ENCODE measurements at regions not wholly inside any gene's neighbourhood (a gene's known extent, or its start where the extent isn't known, plus 50 kb on each side); places are given as distances from the start of the nearest gene placed in this dataset.
"Not testable (repeated sequence)": the region's sequence is repeated elsewhere in the genome, so short reads cannot be mapped to it uniquely, and the experiment has no call there.

- Histone ChIP-seq H3K4me3 (ENCODE audit: low read length) (no peak overlapping the region), H3K27me3 (ENCODE audit: insufficient read depth, low read length) (no peaks in the 10 kb centered on the region), H3K9me3 (ENCODE audit: insufficient read depth, low read depth, low read length) (no peaks in the 10 kb centered on the region), H3K9ac (ENCODE audit: low read depth, low read length) (no peak overlapping the region), H3K4me1 (ENCODE audit: insufficient read depth, low read length) (no peaks in the 10 kb centered on the region), H3K36me3 (ENCODE audit: insufficient read depth, low read depth, low read length) (no peaks in the 10 kb centered on the region), H3K27ac (ENCODE audit: low read length) (no peak overlapping the region)
These were observed 115.9 kb downstream of the CRYAA start for GRCh38 chr21:43284700-43285099.

GRCh38 chr21:43284238-43284637 lies 115.4 kb downstream of the CRYAA start:
- Histone ChIP-seq H3K9ac (ENCODE audit: low read depth, low read length) (no peak overlapping the region), H3K27me3 (ENCODE audit: insufficient read depth, low read length) (no peaks in the 10 kb centered on the region), H3K9me3 (ENCODE audit: insufficient read depth, low read depth, low read length) (no peaks in the 10 kb centered on the region)

GRCh38 chr21:43283925-43284221 lies 115.1 kb downstream of the CRYAA start:
- not testable (repeated sequence) for H3K4me3 ChIP-seq (ENCODE audit: low read length); H3K4me1 ChIP-seq (ENCODE audit: insufficient read depth, low read length); H3K36me3 ChIP-seq (ENCODE audit: insufficient read depth, low read depth, low read length); H3K27ac ChIP-seq (ENCODE audit: low read length); H3K9ac ChIP-seq (ENCODE audit: low read depth, low read length); H3K27me3 ChIP-seq (ENCODE audit: insufficient read depth, low read length); H3K9me3 ChIP-seq (ENCODE audit: insufficient read depth, low read depth, low read length)

More at GRCh38 chr21:43284238-43284637, 115.4 kb downstream of the CRYAA start:
- no peak overlapping the region for H3K27ac ChIP-seq (ENCODE audit: low read length)
- H3K4me1 ChIP-seq (ENCODE audit: insufficient read depth, low read length) = no peaks in the 10 kb centered on the region
- H3K4me3 ChIP-seq (ENCODE audit: low read length) = no peak overlapping the region
- no peaks in the 10 kb centered on the region for H3K36me3 ChIP-seq (ENCODE audit: insufficient read depth, low read depth, low read length)

- Histone ChIP-seq H3K27ac (ENCODE audit: low read length) (no peak overlapping the region), H3K4me3 (ENCODE audit: low read length) (no peak overlapping the region)
These were observed 114.5 kb downstream of the CRYAA start for GRCh38 chr21:43283136-43283924.

GRCh38 chr21:43282358-43283120 lies 113.7 kb downstream of the CRYAA start:
- Histone ChIP-seq H3K36me3 (ENCODE audit: insufficient read depth, low read depth, low read length) (no peaks in the 10 kb centered on the region), H3K9ac (ENCODE audit: low read depth, low read length) (no peak overlapping the region), H3K9me3 (ENCODE audit: insufficient read depth, low read depth, low read length) (no peaks in the 10 kb centered on the region), H3K4me3 (ENCODE audit: low read length) (no peak overlapping the region), H3K27me3 (ENCODE audit: insufficient read depth, low read length) (peaks cover 13% of the 10 kb centered on the region; the same call in 1 of the 2 replicates), H3K4me1 (ENCODE audit: insufficient read depth, low read length) (peaks cover 5% of the 10 kb centered on the region; the same call in 1 of the 2 replicates), H3K27ac (ENCODE audit: low read length) (no peak overlapping the region)

More at GRCh38 chr21:43283136-43283924, 114.5 kb downstream of the CRYAA start:
- H3K4me1 ChIP-seq (ENCODE audit: insufficient read depth, low read length) = no peaks in the 10 kb centered on the region
- no peak overlapping the region for H3K9ac ChIP-seq (ENCODE audit: low read depth, low read length)
- no peaks in the 10 kb centered on the region for H3K36me3 ChIP-seq (ENCODE audit: insufficient read depth, low read depth, low read length)
- H3K9me3 ChIP-seq (ENCODE audit: insufficient read depth, low read depth, low read length) = no peaks in the 10 kb centered on the region
- peaks cover 5% of the 10 kb centered on the region; the same call in 1 of the 2 replicates for H3K27me3 ChIP-seq (ENCODE audit: insufficient read depth, low read length)

- no peaks in the 10 kb centered on the region for H3K36me3 ChIP-seq (ENCODE audit: insufficient read depth, low read depth, low read length)
- no peak overlapping the region for H3K27ac ChIP-seq (ENCODE audit: low read length)
- H3K27me3 ChIP-seq (ENCODE audit: insufficient read depth, low read length) = peaks cover 20% of the 10 kb centered on the region; the same call in 1 of the 2 replicates
- H3K4me3 ChIP-seq (ENCODE audit: low read length) = no peak overlapping the region
- H3K9me3 ChIP-seq (ENCODE audit: insufficient read depth, low read depth, low read length) = no peaks in the 10 kb centered on the region
- peaks cover 10% of the 10 kb centered on the region; the same call in 1 of the 2 replicates for H3K4me1 ChIP-seq (ENCODE audit: insufficient read depth, low read length)
- H3K9ac ChIP-seq (ENCODE audit: low read depth, low read length) = no peak overlapping the region
These were observed 113.0 kb downstream of the CRYAA start for GRCh38 chr21:43281661-43282357.

GRCh38 chr21:43280949-43281633 lies 112.3 kb downstream of the CRYAA start:
- no peak overlapping the region for H3K27ac ChIP-seq (ENCODE audit: low read length)
- H3K4me1 ChIP-seq (ENCODE audit: insufficient read depth, low read length) = peaks cover 10% of the 10 kb centered on the region; the same call in 1 of the 2 replicates
- H3K36me3 ChIP-seq (ENCODE audit: insufficient read depth, low read depth, low read length) = no peaks in the 10 kb centered on the region
- peaks cover 25% of the 10 kb centered on the region; the same call in 1 of the 2 replicates for H3K27me3 ChIP-seq (ENCODE audit: insufficient read depth, low read length)
- H3K9me3 ChIP-seq (ENCODE audit: insufficient read depth, low read depth, low read length) = no peaks in the 10 kb centered on the region
- no peak overlapping the region for H3K9ac ChIP-seq (ENCODE audit: low read depth, low read length)
- H3K4me3 ChIP-seq (ENCODE audit: low read length) = no peak overlapping the region

- Histone ChIP-seq H3K27ac (ENCODE audit: low read length) (no peak overlapping the region), H3K9ac (ENCODE audit: low read depth, low read length) (no peak overlapping the region), H3K9me3 (ENCODE audit: insufficient read depth, low read depth, low read length) (no peaks in the 10 kb centered on the region), H3K4me1 (ENCODE audit: insufficient read depth, low read length) (peaks cover 10% of the 10 kb centered on the region; the same call in 1 of the 2 replicates), H3K27me3 (ENCODE audit: insufficient read depth, low read length) (peaks cover 25% of the 10 kb centered on the region; the same call in 1 of the 2 replicates), H3K36me3 (ENCODE audit: insufficient read depth, low read depth, low read length) (no peaks in the 10 kb centered on the region), H3K4me3 (ENCODE audit: low read length) (no peak overlapping the region)
These were observed 110.7 kb downstream of the CRYAA start for GRCh38 chr21:43279578-43279894.

- H3K27me3 ChIP-seq (ENCODE audit: insufficient read depth, low read length) = peaks cover 25% of the 10 kb centered on the region; the same call in 1 of the 2 replicates
- no peak overlapping the region for H3K9ac ChIP-seq (ENCODE audit: low read depth, low read length)
- no peaks in the 10 kb centered on the region for H3K9me3 ChIP-seq (ENCODE audit: insufficient read depth, low read depth, low read length)
- H3K4me3 ChIP-seq (ENCODE audit: low read length) = no peak overlapping the region
- H3K27ac ChIP-seq (ENCODE audit: low read length) = no peak overlapping the region
- peaks cover 10% of the 10 kb centered on the region; the same call in 1 of the 2 replicates for H3K4me1 ChIP-seq (ENCODE audit: insufficient read depth, low read length)
- no peaks in the 10 kb centered on the region for H3K36me3 ChIP-seq (ENCODE audit: insufficient read depth, low read depth, low read length)
These were observed 110.2 kb downstream of the CRYAA start for GRCh38 chr21:43278766-43279577.

- peak overlapping the region; percentile 46; the same call in 1 of the 2 replicates for H3K4me3 ChIP-seq (ENCODE audit: low read length)
- H3K4me1 ChIP-seq (ENCODE audit: insufficient read depth, low read length) = peaks cover 10% of the 10 kb centered on the region; the same call in 1 of the 2 replicates
- peaks cover 25% of the 10 kb centered on the region; the same call in 1 of the 2 replicates for H3K27me3 ChIP-seq (ENCODE audit: insufficient read depth, low read length)
- no peak overlapping the region for H3K9ac ChIP-seq (ENCODE audit: low read depth, low read length)
- no peaks in the 10 kb centered on the region for H3K36me3 ChIP-seq (ENCODE audit: insufficient read depth, low read depth, low read length)
- H3K27ac ChIP-seq (ENCODE audit: low read length) = no peak overlapping the region
- H3K9me3 ChIP-seq (ENCODE audit: insufficient read depth, low read depth, low read length) = no peaks in the 10 kb centered on the region
These were observed 109.6 kb downstream of the CRYAA start for GRCh38 chr21:43278359-43278758.

All from iPS-20b (cell line).